ENCODE measurements at regions not wholly inside any gene's neighbourhood (a gene's known extent, or its start where the extent isn't known, plus 50 kb on each side); places are given as distances from the start of the nearest gene placed in this dataset.

GRCh38 chr2:66875941-66876462 lies 441.1 kb downstream of the MEIS1 start:
- no peaks in the 10 kb centered on the region for H3K9me1 ChIP-seq (replicated peaks; ENCODE audit: control insufficient read depth, extremely low read depth, insufficient read depth, low read length)
- no peak overlapping the region for H3K4me2 ChIP-seq (ENCODE audit: insufficient read depth, low read length)
- H3K4me3 ChIP-seq (replicated peaks in 1 of 3; ENCODE audit: insufficient read depth in 1 of 3, low read depth in 1 of 3, low read length in 3 of 3): no peak overlapping the region
- no peak for TF ChIP-seq JUN (IDR thresholded peaks at IDR 0.05; ENCODE audit: borderline replicate concordance, insufficient read depth, insufficient read length, low read depth)
- no peak for TF ChIP-seq EZH2 (IDR thresholded peaks at IDR 0.05; ENCODE audit: borderline replicate concordance, low read depth, low read length, severe bottlenecking)
- TF ChIP-seq POLR2AphosphoS5 (IDR thresholded peaks at IDR 0.05; ENCODE audit: insufficient read depth, low read depth, low read length): no peak
- TF ChIP-seq POLR2A (IDR thresholded peaks at IDR 0.05; ENCODE audit: low read depth, low read length): no peak
- TF ChIP-seq, protein P1, sequence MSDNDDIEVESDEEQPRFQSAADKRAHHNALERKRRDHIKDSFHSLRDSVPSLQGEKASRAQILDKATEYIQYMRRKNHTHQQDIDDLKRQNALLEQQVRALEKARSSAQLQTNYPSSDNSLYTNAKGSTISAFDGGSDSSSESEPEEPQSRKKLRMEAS (IDR thresholded peaks at IDR 0.05; ENCODE audit: insufficient read depth, insufficient read length): no peak
- no peak for TF ChIP-seq GATA2 (IDR thresholded peaks at IDR 0.05; ENCODE audit: insufficient read depth, insufficient read length, low read depth, low read length)
- TF ChIP-seq MYC (IDR thresholded peaks at IDR 0.05; ENCODE audit: low read depth, low read length): no peak
- no peak for TF ChIP-seq FOS (IDR thresholded peaks at IDR 0.05; ENCODE audit: borderline replicate concordance, insufficient read depth, low read length)
- TF ChIP-seq CTCF (IDR thresholded peaks at IDR 0.05; ENCODE audit: extremely low read depth in 1 of 2, insufficient read depth in 1 of 2, low read depth in 1 of 2, low read length in 2 of 2): no peak
- no peaks in the 10 kb centered on the region for H3K9me3 ChIP-seq (replicated peaks; ENCODE audit: control insufficient read depth, insufficient read depth, low read length)
- no peaks in the 10 kb centered on the region for H3K79me2 ChIP-seq (ENCODE audit: control insufficient read depth, insufficient read depth, low read length)
- intact Hi-C loops (cut with micrococcal nuclease) (no loop called here), dilution Hi-C loops (cut with MboI; ENCODE audit: extremely low pct_ligation_motif_present, low sequenced_read_pairs) (no loop called here)
- H2AFZ ChIP-seq (ENCODE audit: low read depth, low read length): no peak overlapping the region
- CTCF ChIA-PET: interaction anchor here (1.8 kb wide), 1 partner anchor 9 kb away, joined by 4 read pairs; no protein-coding TSS in a partner anchor
- H3K9ac ChIP-seq (replicated peaks; ENCODE audit: extremely low read depth, insufficient read depth, low read length): no peak overlapping the region
- peaks cover 7% of the 10 kb centered on the region for H3K4me1 ChIP-seq (ENCODE audit: control insufficient read depth, extremely low read depth, insufficient read depth, low read length)
- POLR2A ChIA-PET: no interaction called here
- BruUV-seq (replicated peaks): no TSS peak
- no peak overlapping the region for H3K27ac ChIP-seq (ENCODE audit: insufficient read depth, low read depth, low read length)
- DNase-seq (ENCODE audit: low read depth, low spot score) (no peak), FAIRE-seq (no peak)
- H4K20me1 ChIP-seq (replicated peaks; ENCODE audit: control insufficient read depth, extremely low read depth, insufficient read depth, low read length): no peaks in the 10 kb centered on the region
- H3K27me3 ChIP-seq (ENCODE audit: control insufficient read depth in 2 of 2, insufficient read depth in 2 of 2, low read length in 2 of 2): no peaks in the 10 kb centered on the region
- H3K36me3 ChIP-seq (ENCODE audit: control insufficient read depth in 2 of 2, extremely low read depth in 1 of 2, insufficient read depth in 2 of 2, low read length in 2 of 2): no peaks in the 10 kb centered on the region

Measured in endothelial cell of umbilical vein (primary cell).